Skeletal muscle tissue (tissue), 3 donors: ENCODE measurements at regions not wholly inside any gene's neighbourhood (a gene's known extent, or its start where the extent isn't known, plus 50 kb on each side); places are given as distances from the start of the nearest gene placed in this dataset.

ENCODE experiments used
- H3K27ac ChIP-seq: one replicate; pipeline ENCODE4 v1.7.0; 2013; ENCODE audit warnings: mild to moderate bottlenecking, low read depth, low read length, inconsistent platforms
- H3K27me3 ChIP-seq, 3 donors: one replicate each; pipeline ENCODE4 v1.7.0; 2013; ENCODE audit warnings: low read length in 3 of 3; ENCODE audit not compliant: control insufficient read depth in 3 of 3, insufficient read depth in 3 of 3
- H3K36me3 ChIP-seq, 3 donors: one replicate each; pipeline ENCODE4 v1.7.0; 2013; ENCODE audit warnings: low read length in 3 of 3; ENCODE audit not compliant: control insufficient read depth in 3 of 3, insufficient read depth in 3 of 3
- H3K4me1 ChIP-seq, 3 donors: one replicate each; pipeline ENCODE4 v1.7.0; 2013; ENCODE audit warnings: low read length in 3 of 3, mild to moderate bottlenecking in 3 of 3; ENCODE audit not compliant: control insufficient read depth in 3 of 3, insufficient read depth in 3 of 3
- H3K4me3 ChIP-seq, 3 donors: one replicate each; pipeline ENCODE4 v1.7.0; 2013; ENCODE audit warnings: low read length in 3 of 3
- H3K9ac ChIP-seq, 3 donors: one replicate each; pipeline ENCODE4 v1.7.0; 2013; ENCODE audit warnings: low read length in 3 of 3, mild to moderate bottlenecking in 3 of 3, moderate library complexity in 2 of 3, low read depth in 1 of 3
- H3K9me3 ChIP-seq, 3 donors: one replicate each; pipeline ENCODE4 v1.7.0; 2013; ENCODE audit warnings: low read length in 3 of 3; ENCODE audit not compliant: control insufficient read depth in 3 of 3
- donor health status: Osteomylitis.

DNA sequence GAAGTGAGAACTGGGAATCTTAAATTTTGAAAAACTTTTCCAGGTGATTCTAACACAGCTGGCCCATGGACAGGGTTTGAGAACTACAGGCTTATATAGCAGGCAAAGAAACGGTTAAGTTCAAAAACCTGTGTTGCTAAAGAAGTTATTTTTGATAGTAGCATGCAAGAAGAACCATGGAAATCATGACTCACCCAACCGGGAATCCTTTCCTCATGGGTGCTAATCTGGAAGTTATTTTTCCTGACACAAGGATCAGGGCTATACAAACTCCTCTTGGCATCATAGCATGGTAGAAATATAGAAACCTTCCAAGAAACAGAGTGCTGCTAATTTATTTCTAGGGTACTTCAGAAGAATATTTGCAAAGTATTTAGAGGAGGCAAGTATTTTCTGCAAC is 588.7 kb downstream of the CCER1 start:
- H3K9ac ChIP-seq = no peak overlapping the region
- H3K4me1 ChIP-seq = peaks cover 0 to 2% (median 0%) of the 10 kb centered on the region in 3 donors
- no peak overlapping the region for H3K4me3 ChIP-seq
- H3K9me3 ChIP-seq = no peaks in the 10 kb centered on the region
- no peaks in the 10 kb centered on the region for H3K27me3 ChIP-seq
- no peaks in the 10 kb centered on the region for H3K36me3 ChIP-seq
- no peak overlapping the region for H3K27ac ChIP-seq

GRCh38 chr12:90360300-90360699 is 594.7 kb downstream of the CCER1 start:
- H3K36me3 ChIP-seq = no peaks in the 10 kb centered on the region
- H3K27me3 ChIP-seq = no peaks in the 10 kb centered on the region
- no peaks in the 10 kb centered on the region for H3K9me3 ChIP-seq
- no peaks in the 10 kb centered on the region for H3K4me1 ChIP-seq
- H3K4me3 ChIP-seq = no peak overlapping the region
- H3K27ac ChIP-seq = no peak overlapping the region
- no peak overlapping the region for H3K9ac ChIP-seq

DNA sequence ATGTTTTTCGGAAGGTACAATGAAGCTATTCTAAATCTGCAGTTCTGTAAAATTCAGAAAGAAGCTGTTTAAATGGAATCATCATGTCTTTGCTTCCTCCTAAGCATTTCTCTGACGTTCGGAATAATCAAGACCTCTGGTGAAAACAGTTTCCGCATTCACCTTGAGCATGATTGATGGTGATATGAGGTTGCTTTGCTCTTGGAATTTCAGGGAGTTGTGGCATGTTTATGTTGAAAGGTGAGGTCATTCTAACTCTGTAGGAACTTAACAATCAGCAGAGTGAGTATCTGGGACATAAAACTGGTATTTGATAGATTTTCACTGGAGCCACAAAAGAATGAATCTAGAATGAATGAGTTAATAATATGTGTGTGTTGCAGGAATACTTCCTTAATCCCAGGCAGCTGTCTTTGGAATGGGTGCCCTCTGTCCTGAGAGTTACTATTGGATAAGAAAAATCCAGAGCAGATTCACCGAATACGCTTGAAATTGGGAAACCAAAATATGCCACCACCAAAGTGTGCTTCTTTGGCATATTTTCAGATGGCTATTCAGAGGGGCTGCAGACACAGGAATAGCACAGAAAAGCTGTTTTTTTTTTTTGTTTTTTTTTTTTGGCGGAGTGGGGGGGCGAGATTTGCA is 599.1 kb downstream of the CCER1 start:
- Histone ChIP-seq H3K4me1 (no peaks in the 10 kb centered on the region), H3K9ac (no peak overlapping the region), H3K4me3 (no peak overlapping the region), H3K9me3 (no peaks in the 10 kb centered on the region), H3K36me3 (no peaks in the 10 kb centered on the region), H3K27me3 (no peaks in the 10 kb centered on the region), H3K27ac (no peak overlapping the region)

GRCh38 chr12:90343966-90344365 is 611.0 kb downstream of the CCER1 start:
- no peak overlapping the region for H3K9ac ChIP-seq
- H3K27ac ChIP-seq = no peak overlapping the region
- no peaks in the 10 kb centered on the region for H3K4me1 ChIP-seq
- H3K27me3 ChIP-seq = no peaks in the 10 kb centered on the region
- no peaks in the 10 kb centered on the region for H3K36me3 ChIP-seq
- no peaks in the 10 kb centered on the region for H3K9me3 ChIP-seq
- H3K4me3 ChIP-seq = no peak overlapping the region

- Histone ChIP-seq H3K27me3 (no peaks in the 10 kb centered on the region), H3K4me1 (no peaks in the 10 kb centered on the region), H3K9me3 (no peaks in the 10 kb centered on the region), H3K27ac (no peak overlapping the region), H3K36me3 (no peaks in the 10 kb centered on the region), H3K9ac (no peak overlapping the region), H3K4me3 (no peak overlapping the region)
Observed at GRCh38 chr12:90342081-90342480, 612.9 kb downstream of the CCER1 start.

DNA sequence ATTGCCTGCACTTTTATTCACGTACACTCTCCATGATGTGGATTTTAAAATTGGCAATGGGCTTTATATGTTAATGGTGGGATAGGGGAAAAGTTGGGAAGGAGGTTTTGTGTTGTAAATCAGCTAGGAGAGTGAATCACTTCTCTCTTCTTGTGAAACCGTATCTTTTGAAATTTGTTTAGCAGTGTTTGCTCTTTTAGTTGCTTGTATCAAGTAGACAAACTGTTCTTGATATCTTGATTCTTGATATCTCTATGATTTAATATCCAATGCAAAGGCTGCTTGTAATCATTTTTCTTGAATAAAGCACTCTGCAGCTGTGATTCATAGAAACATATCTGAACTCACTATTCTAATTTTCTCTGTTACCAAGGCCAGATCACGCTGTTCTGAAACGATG is 615.1 kb downstream of the CCER1 start:
- Histone ChIP-seq H3K36me3 (no peaks in the 10 kb centered on the region), H3K9me3 (no peaks in the 10 kb centered on the region), H3K4me3 (no peak overlapping the region), H3K27ac (no peak overlapping the region), H3K9ac (no peak overlapping the region), H3K4me1 (no peaks in the 10 kb centered on the region), H3K27me3 (no peaks in the 10 kb centered on the region)

DNA sequence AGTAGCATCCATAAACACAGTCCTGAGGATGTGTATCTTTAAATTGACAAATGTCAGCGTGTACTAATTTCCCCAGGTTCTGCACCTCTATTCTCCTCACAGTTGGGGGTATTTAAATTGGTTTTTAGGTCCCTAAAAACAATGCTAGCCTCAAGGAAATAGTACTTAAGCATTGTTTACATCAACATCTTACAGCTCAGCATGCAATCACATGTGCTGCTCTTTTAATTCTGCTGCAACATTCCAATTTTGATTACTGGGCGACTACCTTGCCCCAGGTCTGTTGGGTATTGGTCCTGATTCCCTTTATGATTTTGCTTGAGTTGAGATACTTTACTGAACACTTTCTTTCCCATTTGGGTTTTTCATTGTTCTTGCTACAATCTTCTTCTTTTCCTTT is 616.6 kb downstream of the CCER1 start:
- Histone ChIP-seq H3K27ac (no peak overlapping the region), H3K4me3 (no peak overlapping the region), H3K27me3 (no peaks in the 10 kb centered on the region), H3K9ac (no peak overlapping the region), H3K4me1 (no peaks in the 10 kb centered on the region), H3K9me3 (no peaks in the 10 kb centered on the region), H3K36me3 (no peaks in the 10 kb centered on the region)

GRCh38 chr12:90337018-90337417 is 618.0 kb downstream of the CCER1 start:
- Histone ChIP-seq H3K27me3 (no peaks in the 10 kb centered on the region), H3K4me3 (no peak overlapping the region), H3K36me3 (no peaks in the 10 kb centered on the region), H3K9me3 (no peaks in the 10 kb centered on the region), H3K4me1 (no peaks in the 10 kb centered on the region), H3K27ac (no peak overlapping the region), H3K9ac (no peak overlapping the region)

DNA sequence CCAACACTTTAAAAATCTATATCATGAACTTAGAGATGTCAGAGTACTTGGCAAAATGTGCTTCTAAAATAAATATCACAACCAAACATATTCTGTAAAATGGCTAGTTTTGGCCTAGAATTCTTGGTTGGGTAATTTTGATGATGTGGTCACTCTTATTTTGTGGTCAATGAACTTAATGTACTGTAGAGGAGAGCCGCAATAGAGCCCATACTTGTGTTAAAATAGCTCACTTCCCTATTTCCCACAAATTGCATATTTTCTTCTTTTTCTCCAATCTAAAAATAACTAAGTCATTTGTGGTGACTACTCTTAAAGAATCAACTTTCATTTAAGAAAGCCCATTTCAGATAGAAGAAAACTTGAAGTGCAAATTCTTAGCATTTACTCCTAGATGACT is 619.4 kb downstream of the CCER1 start:
- Histone ChIP-seq H3K27ac (no peak overlapping the region), H3K36me3 (no peaks in the 10 kb centered on the region), H3K9me3 (no peaks in the 10 kb centered on the region), H3K4me3 (no peak overlapping the region), H3K4me1 (no peaks in the 10 kb centered on the region), H3K9ac (no peak overlapping the region), H3K27me3 (no peaks in the 10 kb centered on the region)

DNA sequence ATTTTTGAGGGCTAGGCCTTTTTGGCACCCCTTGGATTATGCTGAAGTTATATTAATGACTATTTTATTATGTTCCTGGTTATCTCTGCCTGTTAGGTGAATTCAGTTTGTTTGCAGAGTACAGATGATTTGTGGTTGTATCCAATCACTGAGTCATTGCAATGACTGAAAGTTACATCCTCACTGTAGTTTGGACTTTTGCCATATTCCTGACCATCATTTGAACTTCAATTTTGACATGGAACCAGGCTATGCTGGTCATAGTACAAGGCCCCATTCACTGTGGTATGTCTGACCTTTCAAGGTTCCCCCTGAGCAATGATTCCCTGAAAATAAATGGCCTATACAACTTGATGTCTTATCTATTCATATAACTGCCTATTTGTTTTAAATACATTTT is 621.0 kb downstream of the CCER1 start:
- H3K27ac ChIP-seq = no peak overlapping the region
- no peak overlapping the region for H3K9ac ChIP-seq
- H3K36me3 ChIP-seq = no peaks in the 10 kb centered on the region

More for the DNA sequence above, 621.0 kb downstream of the CCER1 start:
- Histone ChIP-seq H3K4me3 (no peak overlapping the region), H3K27me3 (no peaks in the 10 kb centered on the region), H3K4me1 (no peaks in the 10 kb centered on the region), H3K9me3 (peaks cover 0 to 3% (median 0%) of the 10 kb centered on the region in 3 donors)
